B cell (primary cell): ENCODE measurements at regions not wholly inside any gene's neighbourhood (a gene's known extent, or its start where the extent isn't known, plus 50 kb on each side); places are given as distances from the start of the nearest gene placed in this dataset.

ENCODE experiments used
- ATAC-seq: fragments of 200-7000 bp; cut with Tn5 transposase; one replicate; pipeline ENCODE4 v1.10.0; 2021; ENCODE audit warnings: low read depth, mild to moderate bottlenecking, moderate number of reproducible peaks, moderate library complexity
- CTCF ChIA-PET: fragments of 350-600 bp; sonication (Branson Sonifier 250); formaldehyde crosslinking; loops from one replicate; lab custom pipeline; 2021; ENCODE audit warnings: antibody characterized with exemption, inconsistent platforms; lab: Charles Lee
- POLR2A ChIA-PET: fragments of 350-600 bp; sonication (Branson Sonifier 250); formaldehyde crosslinking; loops from one replicate; lab custom pipeline; 2021; ENCODE audit warnings: antibody characterized with exemption; lab: Charles Lee
- DNase-seq: peaks from one replicate; pipeline ENCODE4 v3.0.0; 2013
- H2AFZ ChIP-seq: 2 replicates; pipeline ENCODE4 v1.6.1; 2012; ENCODE audit warnings: mild to moderate bottlenecking, low read depth, low read length; ENCODE audit not compliant: insufficient read depth, poor library complexity, severe bottlenecking
- H3K27ac ChIP-seq, 2 donors: 1 replicate in 1 of 2; 2 replicates in 1 of 2; pipeline ENCODE4 v1.5.1; 2012 to 2013; ENCODE audit warnings: low read length in 2 of 2, mild to moderate bottlenecking in 2 of 2, moderate library complexity in 1 of 2
- H3K27me3 ChIP-seq, 4 experiments: fragments of 200-600 bp in 1 of 4; sonication (generic) in 1 of 4; replicated peaks in 1 of 4; 1 replicate in 2 of 4; 2 replicates in 2 of 4; pipeline versions ENCODE4 v1.6.1 to v1.7.0; 2013 to 2016; ENCODE audit warnings: low read length in 3 of 4, mild to moderate bottlenecking in 2 of 4, mixed read lengths in 1 of 4, moderate library complexity in 1 of 4; ENCODE audit not compliant: insufficient read depth in 4 of 4, control insufficient read depth in 3 of 4; ENCODE audit errors: control extremely low read depth in 1 of 4
- H3K36me3 ChIP-seq, 2 experiments: replicated peaks in 1 of 2; 1 replicate in 1 of 2; 2 replicates in 1 of 2; pipeline versions ENCODE4 v1.6.1 to v1.7.1; 2013; ENCODE audit warnings: low read length in 1 of 2; ENCODE audit not compliant: insufficient read depth in 2 of 2, control insufficient read depth in 1 of 2; ENCODE audit errors: control extremely low read depth in 1 of 2, extremely low read depth in 1 of 2
- H3K4me1 ChIP-seq, 2 donors: fragments of 200-600 bp in 1 of 2; sonication (generic) in 1 of 2; 1 replicate in 1 of 2; 2 replicates in 1 of 2; pipeline versions ENCODE4 v1.5.1 to v1.6.1; 2013 to 2017; ENCODE audit warnings: low read length in 2 of 2; ENCODE audit not compliant: control insufficient read depth in 2 of 2, insufficient read depth in 2 of 2
- H3K4me2 ChIP-seq: replicated peaks from 2 replicates; pipeline ENCODE3; 2012; ENCODE audit warnings: mild to moderate bottlenecking, low read depth, low read length; ENCODE audit not compliant: poor library complexity, severe bottlenecking
- H3K4me3 ChIP-seq, 5 experiments: fragments of 200-600 bp in 1 of 5; sonication (generic) in 1 of 5; 1 replicate in 3 of 5; 2 replicates in 2 of 5; pipeline versions ENCODE4 v1.5.1 to v1.7.0; 2011 to 2016; ENCODE audit warnings: low read length in 4 of 5, mild to moderate bottlenecking in 4 of 5, low read depth in 2 of 5, control low read depth in 1 of 5, moderate library complexity in 1 of 5; ENCODE audit not compliant: insufficient read depth in 1 of 5; ENCODE audit errors: control extremely low read depth in 1 of 5, extremely low read depth in 1 of 5
- H3K79me2 ChIP-seq: fragments of 200-600 bp; sonication (generic); one replicate; pipeline ENCODE4 v1.6.0; 2016; ENCODE audit warnings: low read length; ENCODE audit not compliant: control insufficient read depth, insufficient read depth
- H3K9ac ChIP-seq: fragments of 200-600 bp; sonication (generic); 2 replicates; pipeline ENCODE4 v1.6.1; 2017; ENCODE audit warnings: mild to moderate bottlenecking, low read length, moderate library complexity
- H3K9me3 ChIP-seq, 3 donors: one replicate each; pipeline versions ENCODE4 v1.6.1 to v1.7.1; 2013; ENCODE audit warnings: low read length in 2 of 3; ENCODE audit not compliant: control insufficient read depth in 2 of 3, insufficient read depth in 1 of 3; ENCODE audit errors: control extremely low read depth in 1 of 3
- H4K20me1 ChIP-seq: 2 replicates; pipeline ENCODE4 v1.6.0; 2012; ENCODE audit warnings: mild to moderate bottlenecking, low read length; ENCODE audit not compliant: insufficient read depth, control insufficient read depth, poor library complexity, severe bottlenecking
- H3K27ac Mint-ChIP-seq: one replicate; pipeline ENCODE4 v1.8.0; 2021; ENCODE audit warnings: mixed read lengths
- H3K27me3 Mint-ChIP-seq: one replicate; pipeline ENCODE4 v1.8.0; 2021; ENCODE audit warnings: mixed read lengths
- H3K4me1 Mint-ChIP-seq: one replicate; pipeline ENCODE4 v1.8.0; 2021; ENCODE audit warnings: mixed read lengths
- H3K4me3 Mint-ChIP-seq: one replicate; pipeline ENCODE4 v1.8.0; 2021; ENCODE audit warnings: mixed read lengths
- H3K9me3 Mint-ChIP-seq: one replicate; pipeline ENCODE4 v1.8.0; 2022; ENCODE audit warnings: mixed read lengths; ENCODE audit not compliant: insufficient read depth
- CTCF ChIP-seq: fragments of 200-600 bp; IDR thresholded peaks from one replicate; pipeline ENCODE4 v1.8.0; 2022; ENCODE audit warnings: antibody characterized with exemption, mild to moderate bottlenecking
- EZH2 ChIP-seq: IDR thresholded peaks from 2 replicates; pipeline ENCODE4 v1.6.1; 2012; ENCODE audit warnings: borderline replicate concordance, low read depth, mild to moderate bottlenecking, moderate library complexity, low read length; ENCODE audit not compliant: insufficient read depth, poor library complexity, severe bottlenecking
- whole genome bisulfite sequencing: methylation state at CpG from one replicate; pipeline ENCODE4 v1.1.5; 2013; ENCODE audit warnings: missing lambda C conversion rate; ENCODE audit not compliant: insufficient coverage; 5-methylcytosine and 5-hydroxymethylcytosine counted together
- intact Hi-C: fragments of 100-400 bp; cut with micrococcal nuclease; formaldehyde crosslinking; loops from one replicate; pipeline ENCODE4 v1.10.0; 2022

GRCh38 chr17:77025781-77026180 lies 115.0 kb upstream of the SEC14L1 start:
- no peaks in the 10 kb centered on the region for H3K4me1 ChIP-seq
- H3K4me2 ChIP-seq = no peak overlapping the region
- no peak overlapping the region for H3K27ac Mint-ChIP-seq
- ChIA-PET POLR2A (no interaction called here), CTCF (no interaction called here)
- no peak overlapping the region for H2AFZ ChIP-seq
- no peaks in the 10 kb centered on the region for H3K36me3 ChIP-seq
- no peak for ATAC-seq
- H3K9me3 ChIP-seq = peaks cover 1 to 34% (median 17%) of the 10 kb centered on the region in 3 donors
- peaks cover 0 to 5% (median 1%) of the 10 kb centered on the region in 4 experiments for H3K27me3 ChIP-seq
- peaks cover 6% of the 10 kb centered on the region for H3K9me3 Mint-ChIP-seq
- H4K20me1 ChIP-seq = no peaks in the 10 kb centered on the region
- no peak overlapping the region for H3K9ac ChIP-seq
- WGBS = 100% methylated on average over 1 of the region's 2 CpGs
- H3K4me3 Mint-ChIP-seq = no peak overlapping the region
- H3K4me3 ChIP-seq = no peak overlapping the region
- TF ChIP-seq CTCF (no peak), EZH2 (no peak)
- no peaks in the 10 kb centered on the region for H3K4me1 Mint-ChIP-seq
- DNase-seq = no peak
- intact Hi-C loops = no loop called here
- peaks cover 12% of the 10 kb centered on the region for H3K27me3 Mint-ChIP-seq
- H3K27ac ChIP-seq = no peak overlapping the region
- H3K79me2 ChIP-seq = no peaks in the 10 kb centered on the region

- Histone ChIP-seq H3K9ac (no peak overlapping the region), H3K27me3 (peaks cover 0 to 5% (median 1%) of the 10 kb centered on the region in 4 experiments), H3K4me3 (no peak overlapping the region), H3K9me3 (peaks cover 1 to 38% (median 25%) of the 10 kb centered on the region in 3 donors), H3K4me1 (no peaks in the 10 kb centered on the region), H3K79me2 (no peaks in the 10 kb centered on the region), H3K36me3 (no peaks in the 10 kb centered on the region), H4K20me1 (no peaks in the 10 kb centered on the region), H2AFZ (no peak overlapping the region), H3K27ac (no peak overlapping the region), H3K4me2 (no peak overlapping the region)
- no peaks in the 10 kb centered on the region for H3K4me1 Mint-ChIP-seq
- peaks cover 12% of the 10 kb centered on the region for H3K27me3 Mint-ChIP-seq
- CTCF ChIA-PET = no interaction called here
- DNase-seq (no peak), ATAC-seq (no peak)
- POLR2A ChIA-PET = no interaction called here
- no peak overlapping the region for H3K4me3 Mint-ChIP-seq
- H3K9me3 Mint-ChIP-seq = peaks cover 2% of the 10 kb centered on the region
- intact Hi-C loops = no loop called here
- WGBS = 96% methylated on average over 3 of the region's 3 CpGs
- H3K27ac Mint-ChIP-seq = no peak overlapping the region
- TF ChIP-seq EZH2 (no peak), CTCF (no peak)
These were observed 113.4 kb upstream of the SEC14L1 start for GRCh38 chr17:77027271-77027889.
